ENCODE measurements at regions not wholly inside any gene's neighbourhood (a gene's known extent, or its start where the extent isn't known, plus 50 kb on each side); places are given as distances from the start of the nearest gene placed in this dataset.
"Not testable (repeated sequence)": the region's sequence is repeated elsewhere in the genome, so short reads cannot be mapped to it uniquely, and the experiment has no call there.

- TF ChIP-seq CTCF (IDR thresholded peaks at IDR 0.05; ENCODE audit: control extremely low read depth, extremely low read depth, low read depth, missing control alignments), result no peak
- ChIA-PET CTCF (interaction anchor here (1.1 kb wide), 1 partner anchor 25 kb away, joined by 3 read pairs; no protein-coding TSS in a partner anchor), POLR2A (no interaction called here)
Observed at GRCh38 chr2:49343638-49344037, 189.3 kb upstream of the FSHR start.

GRCh38 chr2:49342156-49342555, 187.8 kb upstream of the FSHR start:
- DNase-seq (ENCODE audit: extremely low spot score), result no peak
- ChIA-PET POLR2A (no interaction called here), CTCF (no interaction called here)
- TF ChIP-seq CTCF (IDR thresholded peaks at IDR 0.05; ENCODE audit: control extremely low read depth, extremely low read depth, low read depth, missing control alignments), result no peak

More at GRCh38 chr2:49343638-49344037, 189.3 kb upstream of the FSHR start:
- DNase-seq (ENCODE audit: extremely low spot score), result no peak

- no peak for TF ChIP-seq CTCF (IDR thresholded peaks at IDR 0.05; ENCODE audit: control extremely low read depth, extremely low read depth, low read depth, missing control alignments)
- DNase-seq (ENCODE audit: extremely low spot score), result no peak
- ChIA-PET CTCF (no interaction called here), POLR2A (no interaction called here)
Observed at GRCh38 chr2:49335546-49335945, 181.2 kb upstream of the FSHR start.

GRCh38 chr2:49332415-49332814, 178.1 kb upstream of the FSHR start:
- ChIA-PET CTCF (no interaction called here), POLR2A (no interaction called here)
- no peak for DNase-seq (ENCODE audit: extremely low spot score)
- TF ChIP-seq CTCF (IDR thresholded peaks at IDR 0.05; ENCODE audit: control extremely low read depth, extremely low read depth, low read depth, missing control alignments), result no peak

GRCh38 chr2:49318531-49318930, 164.2 kb upstream of the FSHR start:
- POLR2A ChIA-PET, result no interaction called here
- no peak for TF ChIP-seq CTCF (IDR thresholded peaks at IDR 0.05; ENCODE audit: control extremely low read depth, extremely low read depth, low read depth, missing control alignments)
- CTCF ChIA-PET, result no interaction called here

GRCh38 chr2:49309461-49309860, 155.1 kb upstream of the FSHR start:
- no peak for TF ChIP-seq CTCF (IDR thresholded peaks at IDR 0.05; ENCODE audit: control extremely low read depth, extremely low read depth, low read depth, missing control alignments)
- CTCF ChIA-PET, result no interaction called here
- POLR2A ChIA-PET, result no interaction called here
- no peak for DNase-seq (ENCODE audit: extremely low spot score)

More at GRCh38 chr2:49318531-49318930, 164.2 kb upstream of the FSHR start:
- no peak for DNase-seq (ENCODE audit: extremely low spot score)

GRCh38 chr2:49306925-49307324, 152.6 kb upstream of the FSHR start:
- no peak for DNase-seq (ENCODE audit: extremely low spot score)
- ChIA-PET CTCF (interaction anchor here (0.6 kb wide), 1 partner anchor 45 kb away, joined by 3 read pairs; no protein-coding TSS in a partner anchor), POLR2A (no interaction called here)
- no peak for TF ChIP-seq CTCF (IDR thresholded peaks at IDR 0.05; ENCODE audit: control extremely low read depth, extremely low read depth, low read depth, missing control alignments)

GRCh38 chr2:49298693-49299092, 144.4 kb upstream of the FSHR start:
- CTCF ChIA-PET, result interaction anchor here (1.2 kb wide), 1 partner anchor 29 kb away, joined by 3 read pairs; no protein-coding TSS in a partner anchor
- DNase-seq (ENCODE audit: extremely low spot score); POLR2A ChIA-PET: not testable (repeated sequence)
